Subcutaneous abdominal adipose tissue (tissue), 5 donors: ENCODE measurements at regions not wholly inside any gene's neighbourhood (a gene's known extent, or its start where the extent isn't known, plus 50 kb on each side); places are given as distances from the start of the nearest gene placed in this dataset.

ENCODE experiments used
- H3K27ac ChIP-seq: one replicate; pipeline ENCODE4 v1.7.0; 2013; ENCODE audit warnings: low read depth, mild to moderate bottlenecking, inconsistent platforms, low read length, moderate library complexity
- H3K27me3 ChIP-seq, 5 donors: one replicate each; pipeline ENCODE4 v1.7.0; 2013; ENCODE audit warnings: low read length in 5 of 5, inconsistent platforms in 1 of 5; ENCODE audit not compliant: control insufficient read depth in 5 of 5, insufficient read depth in 4 of 5
- H3K36me3 ChIP-seq, 5 donors: one replicate each; pipeline ENCODE4 v1.7.0; 2013; ENCODE audit warnings: low read length in 5 of 5; ENCODE audit not compliant: control insufficient read depth in 5 of 5, insufficient read depth in 5 of 5
- H3K4me1 ChIP-seq, 5 donors: one replicate each; pipeline ENCODE4 v1.7.0; 2013; ENCODE audit warnings: low read length in 5 of 5, mild to moderate bottlenecking in 3 of 5, moderate library complexity in 1 of 5; ENCODE audit not compliant: control insufficient read depth in 5 of 5, insufficient read depth in 5 of 5
- H3K4me3 ChIP-seq, 5 donors: one replicate each; pipeline ENCODE4 v1.7.0; 2013; ENCODE audit warnings: low read length in 5 of 5, low read depth in 1 of 5
- H3K9ac ChIP-seq, 5 donors: one replicate each; pipeline ENCODE4 v1.7.0; 2013; ENCODE audit warnings: low read length in 5 of 5, mild to moderate bottlenecking in 4 of 5, moderate library complexity in 3 of 5
- H3K9me3 ChIP-seq, 5 donors: one replicate each; pipeline ENCODE4 v1.7.0; 2013; ENCODE audit warnings: low read length in 5 of 5; ENCODE audit not compliant: control insufficient read depth in 5 of 5
- donor health status: healthy.
- donor health status: healthy.
- donor health status: healthy.
- donor health status: healthy.
- donor health status: healthy.

GRCh38 chr2:164439885-164440284, 181.4 kb downstream of the GRB14 start:
- no peaks in the 10 kb centered on the region for H3K9me3 ChIP-seq
- H3K27ac ChIP-seq: no peak overlapping the region
- H3K4me1 ChIP-seq: no peaks in the 10 kb centered on the region
- H3K36me3 ChIP-seq: no peaks in the 10 kb centered on the region
- H3K4me3 ChIP-seq: no peak overlapping the region
- no peaks in the 10 kb centered on the region for H3K27me3 ChIP-seq
- H3K9ac ChIP-seq: no peak overlapping the region

GRCh38 chr2:164439235-164439634, 182.0 kb downstream of the GRB14 start:
- Histone ChIP-seq H3K27ac (no peak overlapping the region), H3K27me3 (no peaks in the 10 kb centered on the region), H3K36me3 (no peaks in the 10 kb centered on the region), H3K9me3 (no peaks in the 10 kb centered on the region), H3K4me1 (no peaks in the 10 kb centered on the region), H3K4me3 (no peak overlapping the region), H3K9ac (no peak overlapping the region)

- H3K4me3 ChIP-seq: no peak overlapping the region
- no peaks in the 10 kb centered on the region for H3K27me3 ChIP-seq
- H3K36me3 ChIP-seq: no peaks in the 10 kb centered on the region
- no peaks in the 10 kb centered on the region for H3K4me1 ChIP-seq
- H3K9ac ChIP-seq: no peak overlapping the region
- no peaks in the 10 kb centered on the region for H3K9me3 ChIP-seq
- H3K27ac ChIP-seq: no peak overlapping the region
Observed at GRCh38 chr2:164438490-164439205, 182.6 kb downstream of the GRB14 start.

- H3K27ac ChIP-seq: no peak overlapping the region
Observed at GRCh38 chr2:164436131-164436530, 185.2 kb downstream of the GRB14 start.

GRCh38 chr2:164430166-164430783, 191.0 kb downstream of the GRB14 start:
- H3K27ac ChIP-seq: no peak overlapping the region
- no peaks in the 10 kb centered on the region for H3K36me3 ChIP-seq
- H3K4me1 ChIP-seq: no peaks in the 10 kb centered on the region
- H3K9ac ChIP-seq: no peak overlapping the region
- H3K27me3 ChIP-seq: no peaks in the 10 kb centered on the region
- no peak overlapping the region for H3K4me3 ChIP-seq
- H3K9me3 ChIP-seq: no peaks in the 10 kb centered on the region

More at GRCh38 chr2:164436131-164436530, 185.2 kb downstream of the GRB14 start:
- H3K27me3 ChIP-seq: no peaks in the 10 kb centered on the region
- no peak overlapping the region for H3K4me3 ChIP-seq
- no peak overlapping the region for H3K9ac ChIP-seq
- no peaks in the 10 kb centered on the region for H3K36me3 ChIP-seq
- H3K9me3 ChIP-seq: no peaks in the 10 kb centered on the region
- no peaks in the 10 kb centered on the region for H3K4me1 ChIP-seq

GRCh38 chr2:164429354-164429753, 191.9 kb downstream of the GRB14 start:
- Histone ChIP-seq H3K9me3 (no peaks in the 10 kb centered on the region), H3K27me3 (no peaks in the 10 kb centered on the region), H3K9ac (no peak overlapping the region)

GRCh38 chr2:164427111-164427510, 194.2 kb downstream of the GRB14 start:
- Histone ChIP-seq H3K27ac (no peak overlapping the region), H3K36me3 (no peaks in the 10 kb centered on the region), H3K27me3 (no peaks in the 10 kb centered on the region), H3K4me3 (no peak overlapping the region), H3K9me3 (no peaks in the 10 kb centered on the region), H3K4me1 (no peaks in the 10 kb centered on the region), H3K9ac (no peak overlapping the region)

More at GRCh38 chr2:164429354-164429753, 191.9 kb downstream of the GRB14 start:
- Histone ChIP-seq H3K27ac (no peak overlapping the region), H3K36me3 (no peaks in the 10 kb centered on the region), H3K4me3 (no peak overlapping the region), H3K4me1 (no peaks in the 10 kb centered on the region)

- Histone ChIP-seq H3K27ac (no peak overlapping the region), H3K9me3 (no peaks in the 10 kb centered on the region), H3K36me3 (no peaks in the 10 kb centered on the region), H3K4me3 (no peak overlapping the region), H3K4me1 (no peaks in the 10 kb centered on the region), H3K27me3 (no peaks in the 10 kb centered on the region), H3K9ac (no peak overlapping the region)
Observed at GRCh38 chr2:164420787-164421186, 200.5 kb downstream of the GRB14 start.

- Histone ChIP-seq H3K9ac (no peak overlapping the region), H3K27ac (no peak overlapping the region), H3K4me1 (no peaks in the 10 kb centered on the region), H3K9me3 (no peaks in the 10 kb centered on the region), H3K4me3 (no peak overlapping the region), H3K36me3 (no peaks in the 10 kb centered on the region), H3K27me3 (no peaks in the 10 kb centered on the region)
Observed at GRCh38 chr2:164412831-164413230, 208.5 kb downstream of the GRB14 start.

- no peaks in the 10 kb centered on the region for H3K9me3 ChIP-seq
- H3K4me3 ChIP-seq: no peak overlapping the region
- no peak overlapping the region for H3K27ac ChIP-seq
- H3K9ac ChIP-seq: no peak overlapping the region
- H3K36me3 ChIP-seq: no peaks in the 10 kb centered on the region
- H3K27me3 ChIP-seq: no peaks in the 10 kb centered on the region
- no peaks in the 10 kb centered on the region for H3K4me1 ChIP-seq
Observed at GRCh38 chr2:164389411-164389810, 231.9 kb downstream of the GRB14 start.
